Fibroblast of skin of right quadriceps (primary cell): ENCODE measurements at regions not wholly inside any gene's neighbourhood (a gene's known extent, or its start where the extent isn't known, plus 50 kb on each side); places are given as distances from the start of the nearest gene placed in this dataset.
A peak's percentile ranks its signal among the peaks of the same experiment; 100 is the strongest.

Experiments
- DNase-seq: peaks from one replicate; pipeline ENCODE4 v3.0.0-alpha.2; 2013

DNA sequence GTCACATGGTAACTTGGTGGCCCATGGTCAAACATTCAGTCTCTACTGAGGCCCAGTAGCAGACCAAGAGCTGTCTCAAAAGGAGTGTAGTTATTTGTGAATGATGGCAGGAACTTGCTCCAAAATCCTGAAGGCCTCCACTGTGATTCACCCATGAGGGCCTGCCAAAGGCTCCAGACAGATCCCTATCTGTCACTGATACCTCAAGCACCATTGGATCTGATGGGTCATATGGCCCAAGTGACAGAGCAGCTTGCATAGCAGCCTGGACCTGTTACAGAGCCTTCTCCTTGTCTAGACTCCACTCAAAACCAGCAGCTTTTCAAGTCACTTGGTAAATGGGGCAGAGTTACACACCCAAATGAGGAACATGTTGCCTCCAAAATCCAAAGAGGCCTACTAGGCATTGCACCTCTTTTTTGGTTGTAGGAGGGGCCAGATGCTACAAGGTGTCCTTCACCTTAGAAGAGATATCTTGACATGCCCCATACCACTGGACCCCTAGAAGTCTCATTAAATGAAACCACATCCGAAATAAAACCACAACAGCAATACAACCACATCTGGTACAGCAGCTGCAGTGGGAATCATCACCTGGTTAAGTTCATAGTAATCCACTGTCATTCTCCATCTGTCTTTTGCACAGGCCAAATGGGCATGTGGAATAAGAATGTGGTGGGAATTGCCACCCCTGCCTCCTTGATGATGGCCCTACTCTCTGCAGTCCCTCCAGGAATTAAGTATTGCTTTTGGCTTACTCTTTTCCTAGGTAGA lies 150.4 kb upstream of the MAX start:
- DNase-seq, result no peak

DNA sequence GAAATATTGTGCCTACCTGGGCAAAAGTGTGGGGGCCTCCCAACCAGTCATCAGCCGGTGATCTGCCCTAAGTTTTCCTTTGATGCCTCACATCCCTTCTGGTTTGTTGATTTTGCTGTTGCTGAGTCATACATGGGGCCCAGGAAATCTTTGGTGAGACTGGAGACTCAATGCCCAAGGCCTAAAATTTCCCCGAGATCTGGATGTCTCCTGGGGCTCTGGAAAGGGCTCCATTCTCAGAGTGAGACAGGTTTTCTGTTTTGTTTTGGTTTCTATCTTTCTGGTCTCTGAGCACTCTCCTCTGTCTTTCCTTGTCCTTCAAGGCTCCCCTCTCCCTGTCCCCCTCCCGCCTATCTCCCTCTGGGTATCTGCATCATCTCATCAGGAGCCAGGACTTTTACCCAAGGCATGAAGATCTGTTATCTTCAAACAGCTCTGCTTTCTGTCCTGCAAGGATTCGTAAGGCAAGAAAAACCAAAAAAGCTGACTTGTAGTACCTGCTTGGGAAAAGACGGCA lies 152.8 kb upstream of the MAX start:
- peak; percentile 73 for DNase-seq

DNA sequence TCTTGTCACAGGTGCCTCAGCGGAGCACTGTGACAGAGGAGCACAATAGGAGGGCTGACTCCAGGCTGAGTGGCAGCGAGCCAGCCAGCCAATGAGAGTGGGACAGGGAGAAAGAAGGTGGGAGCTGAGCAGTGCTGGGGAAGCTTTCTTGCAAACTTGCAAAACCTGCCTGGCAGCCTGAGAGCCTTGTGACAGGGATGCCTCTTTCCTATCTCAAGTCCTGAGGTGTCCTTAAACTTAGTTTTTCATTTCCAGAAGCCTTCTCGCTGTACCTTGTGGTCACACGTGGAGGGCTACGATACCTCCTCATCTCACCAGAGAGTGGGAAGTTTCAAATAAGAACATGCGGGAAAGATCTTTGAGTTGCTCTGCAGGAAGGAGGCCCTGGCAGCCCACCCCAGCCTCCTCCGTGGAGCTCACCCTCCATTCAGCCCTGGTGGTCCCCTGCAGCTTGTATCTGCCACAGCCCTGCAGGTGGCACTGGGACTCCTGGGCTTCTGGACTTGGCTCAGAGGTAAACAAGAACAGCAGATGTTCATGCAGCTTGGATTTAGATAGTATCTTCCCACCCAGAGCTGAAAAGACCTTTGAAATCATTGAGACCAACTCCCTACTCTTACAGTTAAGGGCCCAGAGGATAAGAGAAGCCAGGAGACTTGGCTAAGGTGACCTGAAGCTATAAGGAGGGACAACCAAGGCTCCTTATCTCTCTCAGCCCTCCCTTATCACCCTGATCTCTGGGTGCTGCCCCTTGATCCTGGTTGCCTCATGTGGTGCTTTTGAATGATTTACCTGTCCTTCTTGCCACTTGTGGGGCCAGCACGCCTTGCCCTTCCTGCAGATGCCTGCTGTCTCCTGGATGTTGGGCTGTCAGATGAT lies 153.5 kb upstream of the MAX start:
- no peak for DNase-seq

- no peak for DNase-seq
These were observed 154.4 kb upstream of the MAX start for GRCh38 chr14:65256714-65257113.

DNA sequence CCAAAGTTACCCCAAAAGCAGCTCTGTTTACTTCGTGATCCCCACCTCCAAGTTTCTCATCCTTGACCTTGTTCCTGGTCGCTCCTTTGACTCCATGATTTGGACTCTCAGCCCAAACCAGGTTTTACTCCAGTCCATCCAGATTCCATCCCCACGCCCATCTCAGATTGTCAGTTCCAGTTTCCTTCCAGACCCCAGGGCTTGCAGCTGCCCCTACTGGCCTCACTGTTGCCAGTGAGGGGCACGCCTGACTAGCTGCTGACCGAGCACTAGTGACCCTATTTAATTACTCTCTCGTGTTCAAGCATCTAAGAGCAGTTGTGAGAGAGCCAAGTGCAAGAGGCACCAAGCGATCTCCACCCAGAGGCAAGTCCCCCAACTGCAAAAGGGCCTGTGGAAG lies 155.1 kb upstream of the FUT8 start:
- DNase-seq, result no peak

- DNase-seq, result peak; percentile 76
These were observed 154.1 kb upstream of the FUT8 start for GRCh38 chr14:65258391-65258790.

GRCh38 chr14:65259000-65259399 lies 153.5 kb upstream of the FUT8 start:
- no peak for DNase-seq

GRCh38 chr14:65260786-65261185 lies 151.7 kb upstream of the FUT8 start:
- peak; percentile 81 for DNase-seq

GRCh38 chr14:65261425-65261920 lies 151.1 kb upstream of the FUT8 start:
- no peak for DNase-seq

DNA sequence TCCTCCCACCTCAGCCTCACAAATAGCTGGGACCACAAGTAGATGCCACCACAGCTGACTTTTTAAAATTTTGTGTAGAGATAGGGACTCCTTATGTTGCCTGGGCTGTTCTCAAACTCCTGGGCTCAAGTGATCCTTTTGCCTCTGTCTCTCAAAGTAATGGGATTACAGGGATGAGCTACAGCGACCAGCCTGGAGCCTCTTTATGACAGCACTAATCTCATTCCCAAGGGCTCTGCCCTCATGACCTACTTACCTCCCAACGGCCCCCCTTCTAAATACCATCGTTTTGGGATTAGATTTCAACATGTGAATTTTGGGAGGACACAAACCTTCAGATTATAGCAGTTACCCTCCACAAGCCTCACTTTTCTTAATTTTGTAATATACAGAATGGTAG lies 150.6 kb upstream of the FUT8 start:
- DNase-seq, result no peak

DNA sequence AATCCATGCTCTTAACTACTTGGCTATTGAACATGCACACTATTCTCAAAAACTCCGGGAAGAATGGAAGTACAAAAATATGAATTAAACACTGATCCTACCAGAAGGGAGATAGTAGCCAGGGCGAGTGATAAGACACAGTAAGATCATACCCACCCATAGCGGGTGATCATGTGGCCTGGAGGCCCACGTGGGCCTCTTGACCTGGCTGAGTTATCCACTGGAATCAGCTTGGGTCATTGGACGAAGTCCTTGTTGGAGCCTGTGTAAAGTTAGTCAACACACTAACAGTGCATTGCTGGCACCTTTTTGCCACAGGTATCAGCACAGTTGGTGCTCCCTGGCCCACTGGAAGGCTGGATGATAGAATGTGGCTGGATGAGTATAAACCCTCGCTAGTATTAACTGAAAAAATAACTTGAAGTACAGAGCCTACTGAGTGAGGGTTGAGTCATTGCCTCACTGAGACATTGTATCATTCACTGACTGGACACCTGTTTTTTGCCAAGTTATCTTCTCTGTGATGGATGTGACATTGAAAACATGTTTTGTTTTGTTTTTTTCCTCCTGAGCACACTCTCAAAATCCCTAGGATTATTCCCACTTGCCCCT lies 149.2 kb upstream of the FUT8 start:
- no peak for DNase-seq

GRCh38 chr14:65267856-65268255 lies 144.7 kb upstream of the FUT8 start:
- DNase-seq, result no peak

- DNase-seq, result no peak
These were observed 143.9 kb upstream of the FUT8 start for GRCh38 chr14:65268594-65268993.

DNA sequence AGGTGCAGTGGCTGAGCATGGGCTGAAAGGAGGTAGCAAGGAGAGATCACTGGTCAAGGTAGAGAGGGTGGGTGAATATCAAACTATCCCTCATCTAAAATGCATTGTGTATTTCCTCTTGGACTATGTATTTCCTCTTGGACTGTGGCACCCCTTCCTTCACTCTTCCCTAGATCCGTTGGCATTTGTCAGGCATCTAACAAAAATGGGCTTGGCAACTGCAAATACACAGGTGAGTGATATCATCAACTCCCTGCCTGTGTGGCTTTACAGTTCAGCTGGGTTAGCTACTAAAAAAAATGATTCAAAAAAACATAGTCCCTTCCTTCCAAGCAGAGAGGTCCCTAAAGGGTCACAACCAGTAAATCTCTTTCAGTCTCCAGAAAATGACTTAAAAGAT lies 142.8 kb upstream of the FUT8 start:
- no peak for DNase-seq

DNA sequence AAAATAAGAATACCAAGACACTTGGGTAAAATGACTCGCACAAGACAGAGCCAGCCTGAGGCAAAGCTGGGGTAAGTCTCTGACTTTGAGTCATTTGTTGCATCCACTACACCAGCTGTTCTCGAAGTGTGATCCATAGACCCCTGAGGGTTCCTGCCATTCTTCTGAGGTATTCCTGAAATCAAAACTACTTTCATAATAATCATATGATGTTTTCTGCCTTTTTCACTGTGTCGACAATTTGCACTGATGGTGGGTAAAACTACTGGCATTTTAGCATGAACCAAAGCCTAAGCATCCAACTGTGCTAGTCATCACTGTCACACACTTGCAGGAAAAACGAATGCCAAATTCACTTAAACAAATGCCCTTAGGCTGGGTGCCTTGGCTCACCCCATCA lies 135.5 kb upstream of the FUT8 start:
- peak; percentile 41 for DNase-seq

DNA sequence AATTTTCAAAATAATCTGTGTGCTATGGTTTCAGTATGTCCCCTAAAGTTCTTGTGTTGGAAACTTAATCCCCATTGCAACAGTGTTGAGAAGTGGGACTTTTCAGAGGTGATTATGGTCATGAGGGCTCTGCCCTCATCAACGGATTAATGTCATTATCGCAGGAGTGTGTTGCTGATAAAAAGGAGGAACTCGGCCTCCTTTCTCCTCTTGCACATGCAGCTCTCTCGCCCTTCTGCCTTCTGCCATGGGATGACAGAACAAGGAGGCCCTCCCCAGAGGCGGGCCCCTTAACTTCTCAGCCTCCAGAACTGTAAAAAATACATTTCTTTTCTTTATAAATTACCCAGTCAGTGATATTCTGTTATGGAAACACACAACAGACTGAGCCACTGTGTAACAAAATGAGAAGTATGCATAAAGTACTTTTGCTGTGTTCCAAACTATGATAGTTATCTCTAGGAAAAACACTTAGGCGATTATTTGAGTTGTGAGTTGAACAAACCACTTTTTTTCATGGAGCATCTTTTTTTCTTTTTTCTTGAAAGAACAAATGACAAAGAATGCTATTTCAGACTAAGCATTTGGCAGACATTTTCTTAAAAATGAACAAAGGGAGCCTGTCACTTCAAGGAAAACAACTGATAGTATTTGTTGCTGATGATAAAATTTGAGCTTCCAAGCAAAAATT lies 134.8 kb upstream of the FUT8 start:
- no peak for DNase-seq

DNA sequence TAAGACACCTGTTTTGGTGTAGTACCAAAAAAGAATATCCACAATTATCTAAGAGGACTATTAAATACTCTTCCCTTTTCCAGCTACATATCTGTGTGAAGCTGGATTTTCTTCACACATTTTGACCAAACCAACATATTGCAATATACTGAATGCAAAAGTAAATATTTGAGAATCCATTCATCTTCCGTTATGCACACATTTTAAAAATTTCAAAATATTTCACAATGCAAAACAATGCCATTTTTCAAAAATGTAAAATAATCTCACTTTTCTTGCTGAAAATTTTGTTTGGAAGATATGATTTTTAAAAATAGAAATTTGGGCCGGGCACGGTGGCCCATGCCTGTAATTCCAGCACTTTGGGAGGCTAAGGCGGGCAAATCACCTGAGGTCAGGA lies 133.9 kb upstream of the FUT8 start:
- DNase-seq, result no peak

- DNase-seq, result no peak
These were observed 133.0 kb upstream of the FUT8 start for GRCh38 chr14:65279510-65279909.

GRCh38 chr14:65279958-65280357 lies 132.6 kb upstream of the FUT8 start:
- no peak for DNase-seq

GRCh38 chr14:65280653-65281052 lies 131.9 kb upstream of the FUT8 start:
- no peak for DNase-seq

- peak; percentile 93 for DNase-seq
These were observed 130.3 kb upstream of the FUT8 start for GRCh38 chr14:65281991-65282895.

GRCh38 chr14:65282896-65283253 lies 129.7 kb upstream of the FUT8 start:
- no peak for DNase-seq
